Esophagus squamous epithelium (tissue), 5 donors: ENCODE measurements at regions not wholly inside any gene's neighbourhood (a gene's known extent, or its start where the extent isn't known, plus 50 kb on each side); places are given as distances from the start of the nearest gene placed in this dataset.

Source experiments
- DNase-seq: peaks from one replicate; lab custom pipeline; 2025; lab: John Stamatoyannopoulos, UW
- H3K27ac ChIP-seq, 4 donors: fragments of 200-600 bp; sonication (generic); one replicate each; pipeline ENCODE4 v1.5.1; 2016 to 2019; ENCODE audit warnings: mild to moderate bottlenecking in 1 of 4
- H3K27me3 ChIP-seq, 4 donors: fragments of 200-600 bp; sonication (generic); 1 replicate in 3 of 4; 2 replicates in 1 of 4; pipeline versions ENCODE4 v1.5.1 to v1.6.0; 2017 to 2021; ENCODE audit warnings: antibody characterized with exemption in 1 of 4
- H3K36me3 ChIP-seq, 3 donors: fragments of 200-600 bp; sonication (generic); one replicate each; pipeline ENCODE4 v1.5.1; 2016 to 2019
- H3K4me1 ChIP-seq, 3 donors: fragments of 200-600 bp; sonication (generic); one replicate each; pipeline ENCODE4 v1.5.1; 2017 to 2019
- H3K4me3 ChIP-seq, 4 donors: fragments of 200-600 bp; sonication (generic); 1 replicate in 3 of 4; 2 replicates in 1 of 4; pipeline ENCODE4 v1.5.1; 2016 to 2019; ENCODE audit warnings: mild to moderate bottlenecking in 2 of 4, moderate library complexity in 1 of 4
- H3K9me3 ChIP-seq, 3 donors: fragments of 200-600 bp; sonication (generic); one replicate each; pipeline ENCODE4 v1.5.1; 2016 to 2019
- POLR2A ChIP-seq, 4 donors: fragments of 450-650 bp; IDR thresholded peaks; one replicate each; pipeline ENCODE4 v1.6.1; 2017; ENCODE audit warnings: antibody characterized with exemption in 4 of 4, mild to moderate bottlenecking in 4 of 4, moderate library complexity in 3 of 4
- WGBS, 2 donors: methylation state at CpG; one replicate each; pipeline ENCODE4 v1.1.5; 2018; 5-methylcytosine and 5-hydroxymethylcytosine counted together
- intact Hi-C: fragments of 100-400 bp; cut with DNase I; formaldehyde crosslinking; loops from one replicate; pipeline ENCODE4 v1.15.0; 2022
- TF ChIP-seq, protein P1 (sequence below), 6 experiments: fragments of 450-650 bp in 4 of 6; fragments of 200-600 bp in 2 of 6; sonication (generic) in 2 of 6; IDR thresholded peaks; one replicate each; pipeline ENCODE4 v1.5.1; 2016 to 2019; ENCODE audit warnings: antibody characterized with exemption in 6 of 6, mild to moderate bottlenecking in 4 of 6, moderate library complexity in 4 of 6
- donor health status: DM: yes; HTN: yes; CAD: no.

DNA sequence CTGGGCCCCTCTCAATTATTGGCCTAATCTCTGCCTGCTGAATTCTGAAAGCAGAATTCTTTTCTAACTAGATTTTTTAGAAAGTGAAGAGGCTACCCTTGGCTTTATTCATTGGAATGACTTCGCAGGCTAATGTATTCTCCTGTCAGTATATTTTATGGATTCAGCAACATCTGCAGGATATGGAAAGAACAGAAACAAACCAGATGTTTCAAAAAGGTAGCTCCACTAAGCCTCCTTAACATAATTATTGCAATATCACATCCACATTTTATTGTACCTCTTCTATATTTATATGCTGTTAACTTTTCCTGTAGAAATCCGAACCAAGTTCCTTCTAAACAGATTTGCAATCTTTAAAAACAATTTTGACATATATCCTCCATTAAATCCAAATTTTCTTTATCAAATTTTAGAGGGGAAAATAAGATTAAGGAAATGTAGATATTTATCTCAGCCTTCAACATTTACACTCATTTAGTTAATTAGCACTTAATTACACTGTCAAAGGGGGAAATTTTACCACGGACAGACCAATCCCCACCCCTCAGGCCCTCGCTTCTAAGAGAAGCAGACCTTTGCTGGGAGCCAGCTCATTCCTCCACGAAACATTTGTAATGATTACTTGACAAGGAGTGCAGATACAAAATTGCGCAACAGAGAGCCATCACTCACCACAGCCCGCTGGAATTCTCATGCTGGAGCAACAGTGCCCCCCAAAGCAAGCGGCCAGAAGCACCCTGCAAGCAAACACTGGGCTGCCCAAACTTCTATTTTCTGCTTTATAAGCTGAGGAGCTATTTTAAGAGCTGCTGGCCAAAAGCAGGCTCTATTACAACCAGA lies 253.4 kb downstream of the ETAA1 start:
- no peaks in the 10 kb centered on the region for H3K27me3 ChIP-seq
- peaks cover 0 to 8% (median 0%) of the 10 kb centered on the region in 3 donors for H3K9me3 ChIP-seq
- no peak for DNase-seq
- TF ChIP-seq POLR2A (IDR thresholded peaks at IDR 0.05), result no peak
- TF ChIP-seq, protein P1, sequence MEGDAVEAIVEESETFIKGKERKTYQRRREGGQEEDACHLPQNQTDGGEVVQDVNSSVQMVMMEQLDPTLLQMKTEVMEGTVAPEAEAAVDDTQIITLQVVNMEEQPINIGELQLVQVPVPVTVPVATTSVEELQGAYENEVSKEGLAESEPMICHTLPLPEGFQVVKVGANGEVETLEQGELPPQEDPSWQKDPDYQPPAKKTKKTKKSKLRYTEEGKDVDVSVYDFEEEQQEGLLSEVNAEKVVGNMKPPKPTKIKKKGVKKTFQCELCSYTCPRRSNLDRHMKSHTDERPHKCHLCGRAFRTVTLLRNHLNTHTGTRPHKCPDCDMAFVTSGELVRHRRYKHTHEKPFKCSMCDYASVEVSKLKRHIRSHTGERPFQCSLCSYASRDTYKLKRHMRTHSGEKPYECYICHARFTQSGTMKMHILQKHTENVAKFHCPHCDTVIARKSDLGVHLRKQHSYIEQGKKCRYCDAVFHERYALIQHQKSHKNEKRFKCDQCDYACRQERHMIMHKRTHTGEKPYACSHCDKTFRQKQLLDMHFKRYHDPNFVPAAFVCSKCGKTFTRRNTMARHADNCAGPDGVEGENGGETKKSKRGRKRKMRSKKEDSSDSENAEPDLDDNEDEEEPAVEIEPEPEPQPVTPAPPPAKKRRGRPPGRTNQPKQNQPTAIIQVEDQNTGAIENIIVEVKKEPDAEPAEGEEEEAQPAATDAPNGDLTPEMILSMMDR (IDR thresholded peaks at IDR 0.05), result peak in 5 of 6 experiments; percentile 28 to 63 (median 54)
- H3K4me3 ChIP-seq, result no peak overlapping the region
- peak overlapping the region; percentile 39 to 81 (median 68) for H3K27ac ChIP-seq
- H3K4me1 ChIP-seq, result peaks cover 0 to 31% (median 14%) of the 10 kb centered on the region in 3 donors
- H3K36me3 ChIP-seq, result no peaks in the 10 kb centered on the region
- WGBS, 2 donors, result 26 to 27% methylated on average over 6 to 7 of the region's 8 CpGs
- intact Hi-C loops, result no loop called here

DNA sequence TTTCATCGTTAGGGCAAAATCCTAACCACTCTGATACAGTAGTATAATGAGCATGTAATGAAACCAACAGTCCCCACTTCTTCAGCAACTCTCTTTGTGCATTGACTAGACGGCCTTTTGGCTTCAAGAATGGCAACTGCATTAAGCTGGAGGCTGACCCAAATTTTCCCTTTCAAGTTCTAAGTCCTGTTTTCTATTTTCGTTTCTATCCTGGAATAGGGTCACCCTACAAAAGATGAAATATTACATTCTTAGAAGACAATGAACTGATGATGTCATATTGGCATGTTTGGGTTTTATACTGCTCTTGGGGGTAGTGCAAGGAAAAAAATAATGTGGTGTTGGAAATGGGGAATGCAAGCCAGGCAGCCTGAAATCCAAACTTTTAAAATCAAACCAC lies 254.4 kb downstream of the ETAA1 start:
- WGBS, 2 donors, result 43 to 46% methylated on average over 3 of the region's 3 CpGs
- Histone ChIP-seq H3K4me1 (peaks cover 0 to 31% (median 14%) of the 10 kb centered on the region in 3 donors), H3K27me3 (no peaks in the 10 kb centered on the region), H3K4me3 (no peak overlapping the region), H3K9me3 (peaks cover 0 to 8% (median 0%) of the 10 kb centered on the region in 3 donors), H3K27ac (peak overlapping the region in 3 of 4 donors; percentile 23 to 81 (median 76)), H3K36me3 (no peaks in the 10 kb centered on the region)
- TF ChIP-seq, protein P1 (IDR thresholded peaks at IDR 0.05), result no peak
- TF ChIP-seq POLR2A (IDR thresholded peaks at IDR 0.05), result no peak
- intact Hi-C loops, result no loop called here
- DNase-seq, result no peak

DNA sequence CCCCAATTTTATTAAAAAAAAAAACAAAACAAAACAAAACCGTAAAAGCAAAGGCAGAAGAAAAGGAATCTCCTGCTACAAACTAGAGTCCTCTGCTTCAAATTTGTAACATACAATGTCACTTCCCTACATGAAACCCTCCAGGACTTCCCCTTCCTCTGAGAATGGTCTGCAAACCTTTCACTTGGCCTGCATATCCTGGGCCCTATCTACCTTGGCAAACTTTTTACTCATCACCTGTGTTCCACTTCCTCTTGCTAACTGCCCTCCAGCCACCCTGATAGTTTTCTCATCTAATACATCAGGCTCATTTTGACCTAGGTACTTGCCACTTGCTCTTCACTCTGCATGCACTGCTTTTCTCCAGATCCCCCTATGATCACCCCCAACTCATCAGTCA lies 255.5 kb downstream of the ETAA1 start:
- no peak for DNase-seq
- no peak overlapping the region for H3K4me3 ChIP-seq
- 70 to 82% methylated on average over 1 of the region's 1 CpG for WGBS, 2 donors
- peaks cover 0 to 31% (median 14%) of the 10 kb centered on the region in 3 donors for H3K4me1 ChIP-seq
- intact Hi-C loops, result no loop called here
- no peaks in the 10 kb centered on the region for H3K9me3 ChIP-seq
- H3K27me3 ChIP-seq, result no peaks in the 10 kb centered on the region
- no peak for TF ChIP-seq POLR2A (IDR thresholded peaks at IDR 0.05)
- TF ChIP-seq, protein P1 (IDR thresholded peaks at IDR 0.05), result no peak
- no peak overlapping the region for H3K27ac ChIP-seq
- no peaks in the 10 kb centered on the region for H3K36me3 ChIP-seq

DNA sequence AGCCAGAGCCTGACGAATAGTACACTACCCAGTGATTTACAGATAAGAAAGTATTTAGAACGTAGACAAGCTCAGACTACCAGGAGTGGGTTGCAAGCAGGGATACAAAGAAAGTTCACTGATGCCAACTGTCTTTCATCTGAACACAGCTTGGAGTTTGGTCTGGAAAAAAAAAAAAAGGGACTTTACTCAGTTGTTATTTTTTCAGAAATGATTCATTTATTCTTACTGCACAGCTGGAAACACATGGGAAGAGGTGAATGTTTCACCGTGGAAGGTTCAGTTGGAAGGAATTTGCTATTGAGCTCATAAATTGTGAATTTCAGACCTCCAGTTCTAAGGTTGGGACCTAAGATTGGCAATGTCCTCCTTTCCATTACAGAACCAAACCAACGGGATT lies 259.7 kb downstream of the ETAA1 start:
- Histone ChIP-seq H3K9me3 (no peaks in the 10 kb centered on the region), H3K36me3 (no peaks in the 10 kb centered on the region), H3K27ac (no peak overlapping the region), H3K4me3 (no peak overlapping the region), H3K4me1 (peaks cover 0 to under 1% (median 0%) of the 10 kb centered on the region in 3 donors), H3K27me3 (no peaks in the 10 kb centered on the region)
- intact Hi-C loops, result no loop called here
- DNase-seq, result no peak
- TF ChIP-seq, protein P1 (IDR thresholded peaks at IDR 0.05), result no peak
- TF ChIP-seq POLR2A (IDR thresholded peaks at IDR 0.05), result no peak
- 54 to 58% methylated on average over 4 of the region's 4 CpGs for WGBS, 2 donors

DNA sequence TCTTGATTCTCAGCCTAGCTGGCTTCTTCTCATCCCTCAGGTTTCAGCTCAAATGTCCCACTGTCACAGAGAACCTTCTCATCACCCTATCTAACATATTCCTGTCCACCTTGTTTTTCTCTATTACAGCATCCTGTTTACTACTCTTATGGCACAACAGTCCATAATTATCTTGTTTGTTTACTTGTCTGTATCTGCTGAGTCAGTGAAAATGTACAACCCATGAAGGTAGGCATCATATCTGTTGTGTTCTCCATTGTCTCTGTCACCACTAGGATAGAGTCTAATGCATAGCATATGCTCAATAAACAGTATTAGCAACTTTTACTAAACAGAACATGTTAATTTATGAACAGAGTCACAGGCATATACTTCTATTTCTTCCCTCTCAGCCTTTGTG lies 261.7 kb downstream of the ETAA1 start:
- Histone ChIP-seq H3K9me3 (no peaks in the 10 kb centered on the region), H3K4me1 (no peaks in the 10 kb centered on the region), H3K36me3 (no peaks in the 10 kb centered on the region), H3K4me3 (no peak overlapping the region), H3K27ac (no peak overlapping the region), H3K27me3 (no peaks in the 10 kb centered on the region)
- intact Hi-C loops, result no loop called here
- TF ChIP-seq, protein P1 (IDR thresholded peaks at IDR 0.05), result no peak
- no peak for TF ChIP-seq POLR2A (IDR thresholded peaks at IDR 0.05)
- no peak for DNase-seq
